HG02852 (cell line): ENCODE measurements at regions not wholly inside any gene's neighbourhood (a gene's known extent, or its start where the extent isn't known, plus 50 kb on each side); places are given as distances from the start of the nearest gene placed in this dataset.

Experiments used
- ATAC-seq: cut with Tn5 transposase; IDR thresholded peaks from one replicate; pipeline ENCODE4 v1.9.1; 2021; ENCODE audit warnings: mild to moderate bottlenecking, moderate library complexity; ENCODE audit not compliant: unreplicated experiment

DNA sequence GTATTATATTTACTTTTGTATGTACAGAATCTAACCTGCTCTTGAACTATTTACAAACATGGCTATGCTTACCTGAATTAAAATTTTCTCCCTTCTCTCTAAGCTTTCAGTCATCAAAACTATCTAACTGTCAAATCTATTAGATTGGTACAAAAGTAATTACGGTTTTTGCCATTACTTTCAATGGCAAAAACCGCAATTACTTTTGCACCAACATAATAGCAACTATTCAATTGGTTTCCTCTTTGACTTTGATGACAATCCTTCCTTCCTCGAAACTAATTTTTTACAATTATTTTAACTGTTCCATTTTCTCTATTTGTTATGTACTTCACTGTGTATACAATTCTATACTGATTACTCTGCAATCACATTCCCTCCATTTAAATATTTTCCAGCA is 1019.4 kb upstream of the CDH2 start:
- ATAC-seq, result no peak

DNA sequence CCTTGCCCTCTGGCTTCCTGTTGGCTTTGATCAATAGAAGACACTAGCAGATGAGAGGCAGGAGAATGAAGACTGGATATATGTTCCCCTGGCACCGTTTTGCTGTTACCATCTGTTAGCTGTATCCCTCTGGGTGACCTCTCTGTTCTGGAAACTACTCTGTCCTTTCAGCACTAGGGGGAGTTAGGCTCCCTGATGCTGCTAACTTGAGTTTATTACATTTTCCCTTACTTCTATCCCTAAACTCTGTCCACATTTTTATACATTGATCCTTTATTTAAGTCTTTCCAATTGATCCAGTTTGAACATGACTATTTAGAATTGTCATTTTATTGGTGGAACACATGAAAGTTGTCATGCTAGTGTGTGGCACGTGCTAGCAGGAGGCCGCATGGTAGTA is 1014.3 kb upstream of the CDH2 start:
- no peak for ATAC-seq

DNA sequence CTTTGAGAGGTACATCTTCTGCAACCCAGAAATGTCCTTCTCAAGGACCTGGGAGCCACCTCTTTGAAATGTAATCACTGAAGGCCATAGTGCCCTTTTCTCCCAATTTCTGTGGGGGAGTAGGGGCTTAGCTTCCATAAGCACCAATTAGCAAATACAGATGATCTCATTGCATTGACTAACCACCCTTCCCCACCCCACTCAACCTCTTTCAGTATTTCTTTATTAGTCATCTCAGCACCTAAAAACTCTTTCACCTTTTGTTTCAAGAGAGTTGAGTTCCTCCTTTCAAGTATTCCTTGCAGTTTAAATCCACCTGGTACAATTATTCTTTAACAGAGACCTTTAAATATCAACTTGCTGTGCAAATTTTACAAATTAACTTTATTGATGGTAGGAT is 1011.8 kb upstream of the CDH2 start:
- ATAC-seq, result no peak

DNA sequence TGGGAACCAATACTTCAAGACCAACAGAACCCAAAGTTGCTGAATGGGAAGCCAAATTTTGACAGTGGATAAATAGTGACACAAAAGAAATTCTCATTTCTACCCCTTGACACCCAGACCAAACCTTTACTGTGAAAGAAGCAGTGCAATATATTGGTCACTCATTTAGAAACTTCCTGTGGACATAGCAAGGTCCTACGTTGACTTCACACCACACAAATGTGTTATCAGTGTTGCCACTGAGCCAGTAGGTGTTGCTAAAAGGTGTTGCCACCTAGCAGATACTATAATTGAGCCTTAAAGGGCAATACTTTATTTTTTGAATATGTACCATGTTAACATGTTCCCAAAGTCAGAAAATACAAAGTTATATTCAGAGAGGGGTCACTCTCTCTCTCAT is 1008.9 kb upstream of the CDH2 start:
- ATAC-seq, result no peak

DNA sequence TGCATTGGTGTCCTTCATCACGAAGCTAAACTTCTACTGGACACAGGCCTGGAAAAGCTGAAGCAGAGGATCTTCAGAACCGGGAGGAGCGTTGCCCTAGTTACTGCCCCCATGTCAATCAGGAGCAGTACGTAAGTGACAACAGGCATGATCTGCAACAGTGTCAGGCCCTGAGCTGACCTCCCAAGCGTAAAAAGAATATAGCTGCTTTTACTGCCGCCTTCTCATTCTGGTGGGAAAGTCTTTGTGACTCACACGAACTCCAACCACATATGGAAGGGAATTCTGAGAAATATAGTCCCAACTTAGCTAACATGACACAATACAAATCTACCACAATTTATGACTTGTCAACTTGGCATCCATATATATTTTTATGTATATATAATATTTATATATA is 1007.7 kb upstream of the CDH2 start:
- ATAC-seq, result no peak

DNA sequence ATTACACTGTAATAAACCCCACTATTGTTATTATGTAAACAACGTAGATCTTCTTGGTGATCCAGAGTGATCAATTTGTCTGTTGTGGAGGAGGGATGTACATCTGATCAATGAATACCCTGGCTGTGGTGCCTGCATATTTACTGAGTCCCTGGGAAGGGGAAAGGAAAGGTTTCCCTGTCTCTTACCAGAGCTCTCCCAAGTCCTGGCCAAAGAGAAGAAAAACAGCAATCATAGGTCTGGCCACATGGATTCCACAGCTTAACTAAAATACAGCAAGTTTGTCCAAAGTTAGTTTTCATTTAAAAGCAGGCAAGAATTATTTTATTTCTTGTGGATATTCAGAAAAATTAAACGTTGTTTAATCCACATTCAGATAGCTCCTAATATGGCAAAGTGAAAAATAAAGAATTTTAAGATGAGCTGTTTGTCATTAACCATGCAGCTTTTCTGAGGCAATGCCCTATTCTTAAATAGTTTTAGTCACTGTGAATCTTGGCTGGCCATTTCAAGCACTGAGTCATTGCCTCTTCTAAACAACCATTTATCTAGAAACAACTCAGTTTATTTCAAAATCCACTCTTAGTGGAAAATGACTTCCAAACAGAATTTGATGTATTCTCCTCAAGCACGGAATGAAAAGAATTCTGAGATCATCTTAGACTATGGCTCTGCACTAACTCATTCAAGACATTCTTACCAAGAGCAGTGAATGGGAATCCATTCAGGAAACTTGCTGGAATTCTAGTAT is 1004.4 kb upstream of the CDH2 start:
- no peak for ATAC-seq

DNA sequence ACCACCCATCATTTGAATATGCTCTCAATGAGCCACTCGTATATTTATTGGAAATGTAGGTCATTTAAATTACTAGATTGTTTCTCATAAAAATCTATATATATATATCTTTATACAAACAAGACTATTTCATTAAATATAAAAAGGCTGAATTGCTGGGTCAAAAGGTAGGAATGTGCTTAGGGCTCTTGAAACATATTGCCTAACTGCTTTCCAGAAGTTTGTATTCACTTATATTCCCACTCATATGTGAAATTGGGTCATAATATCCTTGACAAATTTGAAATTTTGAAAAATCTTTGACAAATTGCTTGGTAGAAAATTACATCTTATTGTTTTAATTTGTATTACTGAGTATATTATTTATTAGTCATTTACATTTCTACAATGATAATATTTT is 999.8 kb upstream of the CDH2 start:
- ATAC-seq, result no peak

DNA sequence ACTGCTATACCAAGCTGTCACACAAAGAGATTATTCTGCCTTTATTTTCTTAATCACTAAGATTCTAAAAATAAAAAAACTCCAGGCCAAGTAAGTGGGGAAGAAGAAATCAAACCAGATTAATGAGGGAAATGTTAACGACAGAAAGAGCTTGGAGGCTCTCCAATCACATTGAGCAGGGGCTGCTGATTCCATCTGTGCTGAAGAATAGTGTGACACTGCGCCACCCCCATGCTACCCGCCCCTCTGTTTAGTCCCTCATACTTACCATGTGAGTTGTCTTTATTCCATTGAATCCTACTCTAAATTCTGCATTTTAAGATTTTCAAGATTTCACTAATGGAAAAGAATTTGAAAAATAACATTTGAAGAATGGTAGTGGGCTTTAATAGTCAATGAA is 998.0 kb upstream of the CDH2 start:
- ATAC-seq, result no peak

DNA sequence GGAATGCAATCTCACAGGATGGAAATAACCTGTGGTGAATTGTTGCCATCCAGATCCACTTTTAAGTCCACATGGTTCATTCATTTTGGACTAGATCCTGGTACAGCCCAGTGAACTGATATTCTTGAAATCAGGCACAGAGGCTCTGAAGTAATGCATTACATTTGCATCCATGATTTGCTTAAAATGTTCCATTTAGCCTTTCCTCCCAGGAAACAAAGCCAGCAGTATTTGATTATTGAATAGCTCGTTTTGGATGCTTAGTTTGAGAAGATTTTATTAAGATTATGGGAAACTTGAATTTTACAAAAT is 995.8 kb upstream of the CDH2 start:
- ATAC-seq, result no peak

DNA sequence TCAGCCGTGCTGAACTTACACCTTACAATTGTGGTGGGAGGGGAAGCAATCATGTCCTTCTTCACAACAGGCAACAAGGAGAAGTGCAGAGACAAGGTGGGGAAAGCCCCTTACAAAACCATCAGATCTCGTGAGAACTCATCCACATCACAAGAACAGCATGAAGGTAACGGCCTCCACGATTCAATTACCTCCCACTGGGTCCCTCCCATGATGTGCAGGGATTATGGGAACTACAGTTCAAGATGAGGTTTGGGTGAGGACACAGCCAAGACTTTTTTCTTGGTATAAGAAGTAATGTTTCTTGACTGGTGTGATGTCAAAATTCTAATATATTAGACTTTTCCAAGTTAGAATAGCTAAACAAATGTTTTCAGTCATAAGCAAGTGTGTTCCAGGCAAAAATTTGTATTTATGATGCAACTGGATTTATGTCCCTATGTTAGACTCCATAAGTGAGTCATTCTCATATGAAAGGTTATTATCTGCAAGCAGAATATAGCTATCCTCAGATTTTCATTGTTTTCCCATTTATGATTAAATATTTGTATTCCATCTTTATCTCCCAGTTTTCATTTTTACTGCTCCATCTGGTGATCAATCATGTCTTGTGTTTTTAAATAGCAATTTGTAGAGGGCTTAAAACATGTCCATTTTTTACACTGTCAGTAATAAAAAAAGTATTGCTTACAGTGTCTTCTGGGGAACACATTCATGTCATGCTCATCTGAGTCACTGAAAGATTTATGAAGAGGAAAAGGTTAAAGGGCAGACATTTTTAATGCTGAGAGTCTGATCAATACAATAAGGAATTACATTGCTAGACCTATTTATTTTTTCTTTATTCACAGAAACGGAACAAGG is 995.2 kb upstream of the CDH2 start:
- no peak for ATAC-seq

DNA sequence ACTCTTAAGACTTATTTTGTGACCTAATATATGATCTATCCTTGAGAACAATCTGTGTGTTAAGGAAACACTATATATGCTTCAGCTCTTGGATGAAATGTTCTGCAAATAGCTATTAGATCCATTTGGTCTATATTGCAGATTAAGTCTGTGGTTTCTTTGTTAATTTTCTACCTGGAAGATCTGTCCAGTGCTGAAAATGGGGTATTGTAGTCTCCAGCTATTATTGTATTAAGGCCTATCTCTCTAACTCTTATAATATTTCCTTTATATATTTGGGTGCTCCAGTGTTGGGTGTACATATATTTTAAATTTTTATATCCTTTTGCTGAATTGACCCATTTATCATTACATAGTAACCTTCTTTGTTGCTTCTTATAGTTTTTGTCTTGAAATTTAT is 992.7 kb upstream of the CDH2 start:
- ATAC-seq, result no peak

DNA sequence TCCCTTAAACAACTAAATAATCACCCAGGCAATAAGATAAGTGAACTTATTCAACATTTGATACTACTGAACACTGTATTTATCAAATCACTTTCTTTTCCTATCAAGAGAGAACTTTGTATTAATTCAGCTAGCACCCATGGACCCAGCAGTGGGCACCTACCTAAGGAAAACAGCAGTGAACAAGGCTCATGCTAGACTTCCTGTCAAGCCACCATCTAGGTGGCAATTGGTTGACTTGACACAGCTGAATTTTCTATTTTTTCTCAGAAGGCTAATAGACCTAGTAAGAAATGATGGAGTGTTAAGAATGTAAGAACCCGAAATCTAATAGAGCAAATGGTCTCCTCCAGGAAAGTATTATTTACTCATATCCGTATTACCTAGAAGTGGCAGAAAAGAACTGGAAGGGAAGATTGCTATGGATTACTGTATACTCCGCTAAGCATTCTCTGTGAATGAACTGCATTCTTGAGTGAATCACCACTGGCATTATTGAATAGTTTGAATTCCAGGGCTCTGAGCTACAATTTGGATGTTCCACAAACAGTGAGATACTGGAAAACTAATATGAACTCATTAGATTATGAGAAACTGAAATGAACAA is 988.2 kb upstream of the CDH2 start:
- ATAC-seq, result no peak

DNA sequence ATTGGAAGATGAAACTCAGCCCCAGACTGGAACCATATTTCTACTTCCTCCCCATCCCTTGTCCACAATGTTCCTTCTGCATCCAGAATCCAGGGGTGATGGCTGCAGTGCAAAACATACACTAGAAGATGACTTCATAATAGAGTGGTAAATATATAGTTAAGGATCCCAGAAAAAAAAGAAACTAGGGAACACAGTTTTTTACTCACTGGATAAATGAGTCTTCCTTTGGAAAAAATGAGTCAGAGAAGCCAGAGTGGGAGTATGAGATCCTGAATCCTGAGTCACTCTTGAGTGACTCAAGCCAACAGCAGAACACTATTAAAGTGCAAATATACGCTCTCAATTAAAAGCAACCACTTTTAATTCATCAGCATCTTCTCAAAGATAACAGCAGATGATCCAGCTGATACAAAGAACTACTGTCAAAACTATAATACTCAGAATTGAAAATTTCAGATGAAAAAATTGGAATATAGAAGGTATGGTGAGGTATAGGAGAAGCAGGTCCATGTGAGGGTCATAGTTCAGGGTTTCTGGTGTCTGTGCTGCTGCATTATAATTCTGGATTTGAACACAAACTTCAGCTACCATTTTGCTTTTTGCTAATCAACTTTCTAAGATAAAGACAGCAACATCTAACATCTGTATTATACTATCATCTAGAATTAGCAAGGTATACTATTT is 987.2 kb upstream of the CDH2 start:
- ATAC-seq, result no peak

DNA sequence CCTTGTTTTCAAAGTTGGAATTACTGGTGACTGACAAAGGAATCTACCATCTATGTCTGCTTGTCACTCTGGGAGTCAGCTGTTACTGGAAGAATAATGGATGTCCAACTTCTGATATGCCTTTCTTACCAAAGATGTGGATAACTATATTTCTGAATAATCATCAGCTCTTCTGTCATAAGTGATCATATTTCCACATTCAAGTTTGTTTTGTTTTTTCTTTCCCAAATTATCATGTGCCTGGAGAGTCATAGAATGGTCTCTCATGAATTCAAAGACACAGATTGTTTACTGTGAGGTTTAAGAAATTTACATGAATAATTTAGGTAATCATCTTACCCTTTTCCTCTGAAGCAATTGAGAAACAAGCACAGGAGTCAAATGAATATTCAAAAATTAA is 986.7 kb upstream of the CDH2 start:
- no peak for ATAC-seq

DNA sequence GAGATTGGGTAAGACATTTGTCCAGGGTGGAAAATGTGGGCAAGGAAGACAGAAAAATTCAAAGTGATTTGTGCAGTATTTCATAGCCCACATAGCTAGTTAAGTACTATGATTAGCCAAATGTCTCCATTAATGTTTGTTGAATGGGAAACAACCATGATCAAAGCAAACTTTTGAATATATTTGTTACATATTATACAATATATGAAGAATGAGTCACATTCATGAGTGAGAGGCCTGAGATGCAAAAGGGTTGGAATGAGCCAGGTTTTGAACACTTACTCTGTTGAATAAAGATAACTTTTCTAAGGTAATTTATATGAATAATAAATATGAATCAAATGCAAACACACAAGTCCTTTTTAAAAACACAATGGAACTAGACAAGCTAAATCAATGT is 984.5 kb upstream of the CDH2 start:
- ATAC-seq, result no peak

DNA sequence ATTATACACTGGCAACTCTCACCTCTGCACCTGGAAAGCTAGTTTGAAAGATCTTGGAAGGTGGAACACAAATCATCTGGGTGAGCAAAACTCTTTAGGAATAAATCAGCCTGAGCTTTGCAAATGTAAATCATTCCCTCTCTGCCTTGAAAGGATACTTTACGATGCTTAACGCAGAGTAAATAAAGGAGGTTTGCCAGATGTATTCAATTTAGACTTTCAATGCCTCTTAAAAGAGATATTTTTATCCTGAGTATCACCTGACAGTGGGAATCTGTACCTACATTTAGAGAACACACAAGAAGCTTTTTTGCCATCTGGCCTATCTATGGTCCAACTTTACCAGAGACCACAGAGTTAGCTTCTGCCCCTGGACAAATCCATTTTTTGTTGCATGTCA is 983.2 kb upstream of the CDH2 start:
- no peak for ATAC-seq

DNA sequence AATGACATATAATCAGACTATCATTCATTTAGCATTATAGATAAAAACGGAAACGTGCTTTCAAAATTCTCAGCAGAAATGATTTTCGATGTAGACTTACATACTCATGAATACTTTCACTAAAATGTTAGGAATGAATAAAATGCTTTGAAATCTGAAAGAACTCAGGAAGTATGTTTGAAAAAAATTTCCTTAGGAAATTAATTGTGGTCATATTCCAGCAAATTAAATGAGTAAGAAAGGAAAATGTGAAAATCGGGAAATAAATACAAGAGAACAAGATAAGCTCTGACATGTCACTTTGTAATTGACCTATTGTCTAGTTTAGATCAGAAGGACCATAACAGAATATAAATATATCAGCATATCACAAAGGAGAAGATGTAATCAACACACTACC is 981.0 kb upstream of the CDH2 start:
- no peak for ATAC-seq

DNA sequence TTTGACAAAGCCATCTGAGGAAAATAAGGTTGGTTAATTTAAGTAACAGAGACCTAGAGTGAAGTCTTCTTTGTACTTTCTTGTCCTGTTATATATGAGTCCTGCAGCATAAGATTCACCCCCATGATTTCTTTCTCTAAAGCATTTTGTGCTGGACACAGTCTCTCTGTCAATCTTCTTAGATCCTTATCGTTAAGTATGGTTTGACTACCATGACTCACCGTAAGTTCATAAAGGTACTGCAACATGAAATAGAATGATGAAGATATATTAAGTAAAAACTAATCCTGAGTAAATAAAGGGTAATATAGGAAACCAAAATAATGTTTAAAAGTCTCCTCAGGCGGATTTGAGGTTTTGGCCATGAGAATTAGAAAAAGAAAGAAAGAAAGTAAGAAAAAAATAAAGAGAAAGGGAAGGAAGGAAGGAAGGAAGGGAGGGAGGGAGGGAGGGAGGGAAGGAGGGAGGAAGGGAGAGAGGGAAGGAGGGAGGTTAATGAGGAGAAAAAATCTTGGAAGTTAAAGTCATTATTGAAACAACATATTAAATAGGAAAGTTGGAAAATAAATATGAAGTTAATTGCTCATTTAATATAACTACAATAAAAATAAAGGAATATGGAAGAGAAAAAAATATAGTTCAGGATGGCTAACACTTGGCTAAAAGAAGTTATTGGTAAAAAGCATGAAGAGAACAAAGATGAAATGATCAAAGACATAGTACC is 980.3 kb upstream of the CDH2 start:
- no peak for ATAC-seq

DNA sequence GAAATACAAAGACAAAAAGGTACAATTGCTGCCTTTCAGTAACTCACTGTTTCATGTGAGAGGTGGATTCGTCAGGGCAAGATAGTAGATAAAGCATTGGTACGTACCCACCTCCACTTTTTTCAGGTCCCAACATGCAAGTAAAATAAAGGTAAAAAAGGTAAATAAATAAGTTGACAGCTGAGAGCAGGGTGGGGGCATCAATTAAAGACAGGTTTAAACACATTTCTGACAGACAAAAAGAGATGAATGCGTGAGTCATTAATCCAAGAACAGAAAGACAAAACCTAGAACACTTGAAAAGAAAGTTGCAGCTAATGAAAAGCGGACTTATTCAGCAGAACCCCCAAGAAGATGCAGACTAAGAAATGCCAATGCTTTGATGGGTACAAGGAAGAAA is 979.6 kb upstream of the CDH2 start:
- ATAC-seq, result no peak

DNA sequence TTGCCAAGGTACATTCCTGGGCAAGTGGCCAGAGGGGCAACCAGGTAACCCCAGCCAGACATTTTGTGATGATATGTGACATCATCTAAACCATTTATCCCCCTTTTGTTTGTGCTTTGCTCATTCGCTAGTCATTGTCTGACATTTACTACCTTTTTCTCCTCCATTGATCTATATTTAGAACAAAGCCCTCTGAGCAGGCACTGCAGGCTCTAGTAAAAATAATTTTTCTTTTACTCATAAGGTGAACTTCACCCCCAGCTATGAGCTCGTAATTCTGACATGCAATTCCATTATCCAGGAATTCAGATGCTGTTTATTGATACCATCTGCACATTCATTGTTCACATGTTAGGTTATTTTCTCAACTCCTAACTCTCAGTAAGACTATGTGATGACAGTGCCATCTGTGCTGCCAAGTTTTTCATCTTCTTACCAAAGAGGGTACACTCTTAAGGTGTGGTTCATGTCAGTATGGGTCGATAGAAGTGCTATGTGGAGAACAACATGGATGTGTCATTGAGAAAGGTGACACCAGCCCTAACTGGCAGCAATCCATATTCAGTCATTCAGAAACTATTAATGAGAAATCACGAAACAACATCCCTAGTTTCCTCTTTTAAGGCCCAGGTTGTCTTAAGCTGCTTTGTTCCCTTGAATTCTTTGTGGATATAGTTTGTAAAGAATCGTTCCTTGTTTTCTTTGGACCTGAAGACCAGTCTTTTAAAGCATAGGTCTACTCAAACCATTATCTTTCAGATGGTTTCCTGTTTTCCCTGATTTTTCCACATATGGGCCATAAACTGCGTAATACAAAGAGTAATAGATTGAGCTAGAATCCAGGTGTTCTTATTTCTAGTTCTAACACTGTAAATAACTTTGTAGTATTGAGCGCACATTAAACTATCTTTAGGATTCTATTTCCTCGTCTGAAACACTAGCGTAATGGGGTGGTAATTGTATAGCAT is 978.1 kb upstream of the CDH2 start:
- ATAC-seq, result no peak
